WERI-Rb-1 (cell line): ENCODE measurements at regions not wholly inside any gene's neighbourhood (a gene's known extent, or its start where the extent isn't known, plus 50 kb on each side); places are given as distances from the start of the nearest gene placed in this dataset.
"Not testable (repeated sequence)": the region's sequence is repeated elsewhere in the genome, so short reads cannot be mapped to it uniquely, and the experiment has no call there.

Experiments used
- DNase-seq: peaks from one replicate; pipeline ENCODE4 v3.0.0-alpha.2; 2020
- H3K27ac ChIP-seq: fragments of 250-450 bp; sonication (Bioruptor Pico); 2 replicates; pipeline ENCODE4 v1.5.1; 2020; ENCODE audit warnings: mild to moderate bottlenecking, moderate library complexity
- H3K27me3 ChIP-seq: fragments of 250-450 bp; sonication (Bioruptor Pico); 2 replicates; pipeline ENCODE4 v1.5.1; 2021; ENCODE audit warnings: mild to moderate bottlenecking, low read depth, moderate library complexity; ENCODE audit not compliant: insufficient read depth, severe bottlenecking
- H3K36me3 ChIP-seq: fragments of 250-450 bp; sonication (Bioruptor Pico); 2 replicates; pipeline ENCODE4 v1.5.1; 2020; ENCODE audit warnings: mild to moderate bottlenecking, moderate library complexity
- H3K4me3 ChIP-seq: 2 replicates; pipeline ENCODE4 v1.5.1; 2011; ENCODE audit warnings: low read depth, mild to moderate bottlenecking, control low read depth, low read length
- H3K9me3 ChIP-seq: fragments of 250-450 bp; sonication (Bioruptor Pico); 2 replicates; pipeline ENCODE4 v1.5.1; 2021; ENCODE audit warnings: mild to moderate bottlenecking, moderate library complexity; ENCODE audit not compliant: severe bottlenecking
- CTCF ChIP-seq: IDR thresholded peaks from 2 replicates; pipeline ENCODE4 v1.5.1; 2011; ENCODE audit warnings: low read depth, mild to moderate bottlenecking, control low read depth, inconsistent platforms, low read length

- DNase-seq, H3K36me3 ChIP-seq, H3K27ac ChIP-seq, H3K27me3 ChIP-seq, H3K9me3 ChIP-seq, H3K4me3 ChIP-seq: not testable (repeated sequence)
- 0 out of 2 replicates have a peak, but pooled peaks have one; percentile 8 for TF ChIP-seq CTCF
Observed at GRCh38 chr9:66244763-66245162, 507.8 kb downstream of the FOXD4L4 start.

- H3K4me3 ChIP-seq, H3K36me3 ChIP-seq, H3K9me3 ChIP-seq, H3K27me3 ChIP-seq, H3K27ac ChIP-seq, DNase-seq: not testable (repeated sequence)
Observed at GRCh38 chr9:66245481-66245880, 508.5 kb downstream of the FOXD4L4 start.

GRCh38 chr9:66257581-66257980, 520.6 kb downstream of the FOXD4L4 start:
- DNase-seq, H3K27me3 ChIP-seq, H3K27ac ChIP-seq, H3K36me3 ChIP-seq, H3K9me3 ChIP-seq, H3K4me3 ChIP-seq: not testable (repeated sequence)

- not testable (repeated sequence) for H3K9me3 ChIP-seq, DNase-seq, H3K27ac ChIP-seq, H3K36me3 ChIP-seq, H3K27me3 ChIP-seq, H3K4me3 ChIP-seq
Observed at GRCh38 chr9:66261576-66261975, 524.6 kb downstream of the FOXD4L4 start.

- not testable (repeated sequence) for H3K9me3 ChIP-seq, DNase-seq, H3K27me3 ChIP-seq
Observed at GRCh38 chr9:66263621-66264020, 526.7 kb downstream of the FOXD4L4 start.

GRCh38 chr9:66264786-66265185, 527.8 kb downstream of the FOXD4L4 start:
- not testable (repeated sequence) for DNase-seq, H3K36me3 ChIP-seq, H3K27ac ChIP-seq, H3K27me3 ChIP-seq, H3K4me3 ChIP-seq, H3K9me3 ChIP-seq

More at GRCh38 chr9:66263621-66264020, 526.7 kb downstream of the FOXD4L4 start:
- H3K36me3 ChIP-seq, H3K4me3 ChIP-seq, H3K27ac ChIP-seq: not testable (repeated sequence)

- not testable (repeated sequence) for H3K36me3 ChIP-seq, H3K27me3 ChIP-seq, H3K4me3 ChIP-seq, H3K9me3 ChIP-seq, DNase-seq, H3K27ac ChIP-seq
Observed at GRCh38 chr9:66266202-66266601, 529.3 kb downstream of the FOXD4L4 start.

- not testable (repeated sequence) for H3K9me3 ChIP-seq, DNase-seq, H3K36me3 ChIP-seq, H3K27me3 ChIP-seq, H3K27ac ChIP-seq, H3K4me3 ChIP-seq
Observed at GRCh38 chr9:66266856-66267430, 530.0 kb downstream of the FOXD4L4 start.

GRCh38 chr9:66267684-66268083, 530.7 kb downstream of the FOXD4L4 start:
- H3K36me3 ChIP-seq, DNase-seq, H3K27me3 ChIP-seq, H3K4me3 ChIP-seq, H3K27ac ChIP-seq, H3K9me3 ChIP-seq: not testable (repeated sequence)

GRCh38 chr9:66269024-66269423, 532.1 kb downstream of the FOXD4L4 start:
- not testable (repeated sequence) for H3K27ac ChIP-seq, H3K36me3 ChIP-seq, H3K27me3 ChIP-seq, H3K9me3 ChIP-seq, DNase-seq, H3K4me3 ChIP-seq

- not testable (repeated sequence) for H3K4me3 ChIP-seq, H3K27me3 ChIP-seq, H3K9me3 ChIP-seq, H3K36me3 ChIP-seq
- H3K27ac ChIP-seq = peak overlapping the region; percentile 34
- peak; percentile 70 for DNase-seq
Observed at GRCh38 chr9:66269783-66270182, 532.8 kb downstream of the FOXD4L4 start.

- H3K9me3 ChIP-seq, DNase-seq, H3K36me3 ChIP-seq, H3K4me3 ChIP-seq, H3K27me3 ChIP-seq, H3K27ac ChIP-seq: not testable (repeated sequence)
Observed at GRCh38 chr9:66278809-66279208, 541.9 kb downstream of the FOXD4L4 start.
